DMS53 (cell line): ENCODE measurements at regions not wholly inside any gene's neighbourhood (a gene's known extent, or its start where the extent isn't known, plus 50 kb on each side); places are given as distances from the start of the nearest gene placed in this dataset.

Experiments
- DNase-seq: peaks from one replicate; lab custom pipeline; 2025; lab: John Stamatoyannopoulos, UW

DNA sequence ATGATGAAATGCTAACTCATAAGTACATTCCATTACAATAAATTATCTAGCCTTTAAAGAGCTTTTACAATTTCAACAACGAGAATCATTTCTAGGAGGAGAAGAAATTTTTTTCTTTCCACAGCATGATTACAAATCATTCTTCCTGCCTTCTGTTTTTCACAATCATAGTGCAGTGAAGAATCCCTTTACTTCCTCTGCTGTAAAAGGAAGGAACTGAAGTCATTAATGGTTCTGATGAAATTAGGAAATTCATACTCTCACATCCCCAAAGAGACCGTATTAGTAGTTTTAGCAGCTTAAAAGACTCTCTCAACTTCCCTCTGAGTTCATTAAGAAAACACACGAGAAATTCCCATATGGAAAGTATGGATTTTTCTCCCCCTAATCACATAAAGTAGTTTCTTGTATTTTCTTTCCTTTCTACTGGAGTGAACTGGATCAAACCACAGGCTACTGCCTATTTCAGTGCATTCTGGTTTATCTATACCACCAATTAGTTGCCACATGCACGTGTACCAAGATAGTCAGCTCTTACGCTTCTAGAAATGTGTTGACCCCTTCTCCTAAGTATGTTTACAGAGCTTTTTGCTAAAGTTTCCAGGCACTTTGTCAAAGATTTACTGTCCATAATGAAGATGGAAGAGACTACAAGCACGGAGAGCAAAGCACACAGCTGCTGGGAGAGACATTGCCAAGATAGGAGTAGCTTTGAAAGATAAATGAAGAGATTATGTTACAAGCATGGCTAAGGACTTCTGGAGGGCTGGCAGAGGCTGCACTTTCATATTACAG is 58.9 kb upstream of the KITLG start:
- no peak for DNase-seq

DNA sequence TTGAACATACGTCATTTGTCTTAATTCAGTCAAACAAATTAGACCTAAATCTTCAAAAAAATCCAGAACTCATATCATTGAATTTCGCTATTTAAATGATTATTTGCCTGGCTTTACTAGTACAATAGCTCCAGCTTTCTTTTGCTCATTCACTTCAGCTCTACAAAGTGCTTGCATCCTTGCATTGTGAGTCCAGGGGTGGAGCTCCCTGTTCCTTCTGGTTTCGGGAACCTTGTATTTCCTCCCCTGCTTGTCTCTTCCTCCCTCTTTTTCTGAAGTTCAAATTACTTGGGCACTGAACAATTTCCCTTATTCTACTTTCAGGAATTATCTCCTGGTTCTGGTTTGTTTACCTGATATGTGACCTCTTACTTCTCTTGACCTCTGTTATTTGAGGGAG is 58.1 kb upstream of the KITLG start:
- no peak for DNase-seq

GRCh38 chr12:88634008-88634407 is 53.7 kb upstream of the KITLG start:
- DNase-seq = no peak

DNA sequence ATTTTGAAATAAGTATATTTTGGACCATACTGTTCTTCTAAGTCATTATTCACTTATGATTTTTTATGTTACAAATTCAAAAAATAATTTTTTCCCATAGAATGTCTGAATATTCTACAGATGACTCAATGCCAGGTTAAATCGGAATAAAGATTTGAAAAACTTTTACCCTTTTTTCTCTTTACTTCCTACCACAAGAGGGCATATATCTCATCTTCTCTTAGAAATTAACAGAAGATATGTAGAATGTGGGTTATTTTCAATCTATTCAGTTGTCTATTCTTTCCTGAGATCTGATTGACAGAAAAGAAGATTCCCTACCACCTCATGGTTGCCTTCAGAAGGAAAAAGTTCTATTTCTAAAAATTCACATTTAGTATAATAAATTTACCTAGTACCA is 53.0 kb upstream of the KITLG start:
- peak; percentile 45 for DNase-seq

DNA sequence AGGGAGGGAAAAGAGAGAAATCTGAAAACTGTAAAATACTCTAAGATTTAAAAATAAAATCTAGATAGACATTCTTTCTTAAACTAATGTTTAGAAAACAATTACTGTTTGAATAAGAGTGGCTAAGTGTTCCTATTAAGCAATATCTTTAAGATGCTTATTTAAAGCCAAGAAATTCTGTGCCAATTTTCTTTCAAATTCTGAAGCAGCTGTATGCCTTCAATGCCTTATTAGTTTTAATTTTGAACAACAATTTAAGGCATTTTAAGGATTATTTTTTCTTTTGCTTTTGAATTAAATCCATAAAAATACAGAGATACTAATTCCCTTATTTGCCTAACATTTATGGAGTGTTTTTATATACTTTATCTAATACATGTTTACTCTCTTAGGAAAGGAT is 50.3 kb upstream of the KITLG start:
- no peak for DNase-seq
